WTC11 (cell line): ENCODE measurements at regions not wholly inside any gene's neighbourhood (a gene's known extent, or its start where the extent isn't known, plus 50 kb on each side); places are given as distances from the start of the nearest gene placed in this dataset.

Source experiments
- ATAC-seq: fragments of 200-7000 bp; cut with Tn5 transposase; 2 replicates; pipeline ENCODE4 v1.10.0; 2021; ENCODE audit warnings: mild to moderate bottlenecking, moderate library complexity
- CTCF ChIA-PET: fragments of 300-600 bp; sonication (Branson Sonifier 250); formaldehyde crosslinking; loops from one replicate; lab custom pipeline; 2021; ENCODE audit warnings: antibody characterized with exemption; lab: Charles Lee
- POLR2A ChIA-PET: fragments of 350-600 bp; sonication (Branson Sonifier 250); formaldehyde crosslinking; loops from one replicate; lab custom pipeline; 2021; ENCODE audit warnings: antibody characterized with exemption; lab: Charles Lee
- DNase-seq: peaks from one replicate; pipeline ENCODE4 v3.0.0; 2021; ENCODE audit warnings: low spot score
- H3K27ac Mint-ChIP-seq: 2 replicates; pipeline ENCODE4 v1.8.0; 2021; ENCODE audit warnings: mixed read lengths
- H3K27me3 Mint-ChIP-seq: 2 replicates; pipeline ENCODE4 v1.8.0; 2021; ENCODE audit warnings: low read depth, mild to moderate bottlenecking, moderate library complexity, mixed read lengths
- H3K36me3 Mint-ChIP-seq: 2 replicates; pipeline ENCODE4 v1.8.0; 2021; ENCODE audit warnings: mixed read lengths
- H3K4me1 Mint-ChIP-seq: 2 replicates; pipeline ENCODE4 v1.8.0; 2022; ENCODE audit warnings: mixed read lengths
- H3K4me3 Mint-ChIP-seq: 2 replicates; pipeline ENCODE4 v1.8.0; 2021; ENCODE audit warnings: mild to moderate bottlenecking, moderate library complexity, mixed read lengths
- H3K9me3 Mint-ChIP-seq: 2 replicates; pipeline ENCODE4 v1.8.0; 2021; ENCODE audit warnings: mixed read lengths
- AFF4 ChIP-seq: sonication (generic); formaldehyde crosslinking; IDR thresholded peaks from 2 replicates; pipeline ENCODE4 v1.8.1; 2023; ENCODE audit warnings: mild to moderate bottlenecking, missing genetic modification reagents, borderline replicate concordance
- ATF1 ChIP-seq: sonication (generic); formaldehyde crosslinking; IDR thresholded peaks from 2 replicates; pipeline ENCODE4 v1.8.1; 2023; ENCODE audit warnings: mild to moderate bottlenecking, moderate library complexity, missing genetic modification reagents
- ATF6 ChIP-seq: sonication (generic); formaldehyde crosslinking; IDR thresholded peaks from 2 replicates; pipeline ENCODE4 v1.8.1; 2023; ENCODE audit warnings: mild to moderate bottlenecking, missing genetic modification reagents
- CTCF ChIP-seq: fragments of 200-600 bp; IDR thresholded peaks from 2 replicates; pipeline ENCODE4 v1.8.0; 2022; ENCODE audit warnings: antibody characterized with exemption
- FOXP1 ChIP-seq: sonication (generic); formaldehyde crosslinking; IDR thresholded peaks from 2 replicates; pipeline ENCODE4 v1.8.0; 2022; ENCODE audit warnings: missing genetic modification reagents, mild to moderate bottlenecking, moderate library complexity, borderline replicate concordance
- IRF2 ChIP-seq: sonication (generic); formaldehyde crosslinking; IDR thresholded peaks from 2 replicates; pipeline ENCODE4 v1.8.0; 2022; ENCODE audit warnings: low read depth, missing genetic modification reagents, borderline replicate concordance
- NFYB ChIP-seq: sonication (generic); formaldehyde crosslinking; conservative IDR thresholded peaks from 2 replicates; pipeline ENCODE4 v1.8.0; 2022; ENCODE audit warnings: low read depth, missing genetic modification reagents
- NR2C2 ChIP-seq: sonication (generic); formaldehyde crosslinking; IDR thresholded peaks from 2 replicates; pipeline ENCODE4 v1.8.0; 2022; ENCODE audit warnings: mild to moderate bottlenecking, missing genetic modification reagents
- RELA ChIP-seq: sonication (generic); formaldehyde crosslinking; IDR thresholded peaks from 2 replicates; pipeline ENCODE4 v1.8.1; 2022; ENCODE audit warnings: missing genetic modification reagents, mild to moderate bottlenecking, borderline replicate concordance
- TEAD1 ChIP-seq: sonication (generic); formaldehyde crosslinking; IDR thresholded peaks from 2 replicates; pipeline ENCODE4 v1.8.0; 2022; ENCODE audit warnings: mild to moderate bottlenecking, missing genetic modification reagents
- ZBTB21 ChIP-seq: sonication (generic); formaldehyde crosslinking; IDR thresholded peaks from 2 replicates; pipeline ENCODE4 v1.8.1; 2023; ENCODE audit warnings: mild to moderate bottlenecking, missing genetic modification reagents, borderline replicate concordance
- ZNF219 ChIP-seq: sonication (generic); formaldehyde crosslinking; IDR thresholded peaks from 2 replicates; pipeline ENCODE4 v1.8.0; 2023; ENCODE audit warnings: missing genetic modification reagents, mild to moderate bottlenecking, borderline replicate concordance
- ZNF263 ChIP-seq: sonication (generic); formaldehyde crosslinking; IDR thresholded peaks from 2 replicates; pipeline ENCODE4 v1.8.1; 2022; ENCODE audit warnings: low read depth, mild to moderate bottlenecking, moderate library complexity, missing genetic modification reagents
- ZNF396 ChIP-seq: fragments of 250-450 bp; sonication (Bioruptor Pico); IDR thresholded peaks from 2 replicates; pipeline ENCODE4 v1.8.0; 2021; ENCODE audit warnings: mild to moderate bottlenecking, moderate library complexity, borderline replicate concordance
- ZNF425 ChIP-seq: fragments of 250-450 bp; sonication (Bioruptor Pico); conservative IDR thresholded peaks from 2 replicates; pipeline ENCODE4 v1.9.0; 2021; ENCODE audit warnings: mild to moderate bottlenecking

GRCh38 chr11:30113326-30113898 is 96.6 kb upstream of the KCNA4 start (continued):
- TF ChIP-seq TEAD1 (CRISPR knock-in tag) (no peak), RELA (CRISPR knock-in tag) (no peak)
- TF ChIP-seq, all 79 proteins: peak for 0

GRCh38 chr11:30116512-30116911 is 99.7 kb upstream of the KCNA4 start:
- H3K36me3 Mint-ChIP-seq, result no peaks in the 10 kb centered on the region
- H3K4me1 Mint-ChIP-seq, result 0 out of 2 replicates have a peak, but pooled peaks cover 6% of the 10 kb centered on the region
- no peaks in the 10 kb centered on the region for H3K9me3 Mint-ChIP-seq
- POLR2A ChIA-PET, result no interaction called here
- TF ChIP-seq NR2C2 (CRISPR knock-in tag) (no peak), ZNF219 (no peak), ATF6 (CRISPR knock-in tag) (no peak), ZNF396 (no peak), ZBTB21 (no peak), ZNF425 (CRISPR knock-in tag) (no peak), NFYB (no peak), IRF2 (CRISPR knock-in tag) (no peak), FOXP1 (no peak), CTCF (no peak), ZNF263 (CRISPR knock-in tag) (no peak), AFF4 (CRISPR knock-in tag) (no peak), ATF1 (CRISPR knock-in tag) (no peak), TEAD1 (CRISPR knock-in tag) (no peak)
- H3K4me3 Mint-ChIP-seq, result no peak overlapping the region
- H3K27ac Mint-ChIP-seq, result no peak overlapping the region
- CTCF ChIA-PET, result interaction anchor here (1.0 to 3.4 kb wide), 3 partner anchors 12 to 27 kb away, joined by 4 to 23 read pairs (median 4); no protein-coding TSS in a partner anchor
- no peak for DNase-seq
- ATAC-seq, result no peak
- H3K27me3 Mint-ChIP-seq, result peaks cover 84% of the 10 kb centered on the region
